GM23248 (cell line): ENCODE measurements at regions not wholly inside any gene's neighbourhood (a gene's known extent, or its start where the extent isn't known, plus 50 kb on each side); places are given as distances from the start of the nearest gene placed in this dataset.

Source experiments
- EZH2 ChIP-seq: fragments of 200-600 bp; sonication (generic); IDR thresholded peaks from 2 replicates; pipeline ENCODE4 v1.6.1; 2018; ENCODE audit warnings: antibody characterized with exemption, mild to moderate bottlenecking; ENCODE audit not compliant: insufficient read depth, poor library complexity, severe bottlenecking
- EZH2phosphoT487 ChIP-seq: fragments of 200-600 bp; sonication (generic); IDR thresholded peaks from 2 replicates; pipeline ENCODE4 v1.6.1; 2018; ENCODE audit warnings: antibody characterized with exemption, moderate library complexity, mild to moderate bottlenecking, low read depth; ENCODE audit not compliant: insufficient read depth

DNA sequence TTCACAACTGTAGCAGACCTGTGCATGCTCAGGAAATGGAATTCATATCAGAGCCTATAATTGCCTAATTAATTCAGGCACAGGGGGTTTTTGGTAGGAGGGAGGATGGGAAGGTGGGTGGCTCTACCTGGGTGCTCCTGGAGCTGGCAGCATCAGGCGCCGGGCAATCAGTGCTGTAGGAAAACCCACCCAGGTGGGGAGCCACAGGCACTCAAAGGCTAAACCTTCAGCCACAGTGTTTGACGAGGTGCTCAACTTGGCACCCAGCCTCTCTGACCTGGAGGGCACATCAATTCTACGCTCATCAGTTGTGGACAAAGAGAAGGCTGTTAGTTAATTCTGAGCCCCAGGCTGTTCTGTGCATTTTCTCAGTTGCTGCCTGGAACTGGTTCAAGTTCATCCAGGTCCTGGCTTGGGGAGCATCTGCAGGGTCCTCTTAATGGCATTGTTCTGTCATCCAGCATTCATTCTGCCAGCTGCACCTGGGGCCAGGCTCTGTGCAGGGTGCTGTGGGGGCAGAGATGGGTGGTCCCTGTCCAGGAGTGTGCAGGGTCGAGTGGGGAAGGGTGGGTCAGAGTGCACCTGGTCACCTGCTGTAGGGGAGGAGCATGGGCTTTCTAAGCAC lies 54.1 kb upstream of the NPTX2 start:
- TF ChIP-seq EZH2, result no peak
- no peak for TF ChIP-seq EZH2phosphoT487
